Eye (tissue), 1 donor: ENCODE measurements at regions not wholly inside any gene's neighbourhood (a gene's known extent, or its start where the extent isn't known, plus 50 kb on each side); places are given as distances from the start of the nearest gene placed in this dataset.
"Not testable (repeated sequence)": the region's sequence is repeated elsewhere in the genome, so short reads cannot be mapped to it uniquely, and the experiment has no call there.

Experiments
- DNase-seq: peaks from one replicate; pipeline ENCODE4 v3.0.0-alpha.2; 2015

- peak; percentile 23 for DNase-seq
Measured at GRCh38 chr1:61028136-61028535, 54.2 kb upstream of the NFIA start.

- DNase-seq = not testable (repeated sequence)
Measured at GRCh38 chr1:61018068-61018467, 64.3 kb upstream of the NFIA start.

- no peak for DNase-seq
Measured at GRCh38 chr1:61017651-61018050, 64.7 kb upstream of the NFIA start.

DNA sequence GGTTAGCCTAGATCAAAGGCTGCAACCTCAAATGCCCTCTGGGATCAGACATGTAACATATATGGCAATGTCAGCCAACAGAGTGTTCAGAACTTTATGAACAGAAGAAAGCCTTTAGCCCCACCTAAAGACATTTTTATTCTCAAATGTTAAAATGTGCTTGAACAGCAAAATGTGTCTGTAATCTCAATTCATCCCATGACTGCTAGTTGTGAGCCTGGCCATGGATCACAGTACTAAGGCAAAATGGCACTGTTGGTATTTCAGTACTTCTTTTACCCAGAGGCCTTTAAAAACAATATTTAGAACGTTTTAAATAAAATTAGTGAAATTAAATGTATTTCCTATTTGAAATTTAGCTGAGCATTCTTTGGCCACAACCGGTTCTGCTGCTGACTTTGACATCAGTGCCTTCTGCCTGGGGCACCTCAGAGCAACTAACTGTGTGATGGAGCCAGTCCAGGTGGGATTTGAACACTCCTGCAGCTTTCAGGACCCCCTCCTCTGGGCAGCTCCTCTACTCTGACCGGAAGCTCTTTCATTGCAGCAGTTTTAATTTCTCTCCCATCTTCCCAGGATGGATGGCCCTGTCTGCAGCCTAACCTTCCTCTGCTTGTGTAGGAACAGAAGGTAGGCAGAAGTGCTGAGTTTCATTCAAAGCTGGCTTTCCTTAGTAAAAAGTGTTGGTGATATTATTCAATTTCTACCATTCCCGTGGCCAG, 68.3 kb upstream of the NFIA start:
- no peak for DNase-seq

DNA sequence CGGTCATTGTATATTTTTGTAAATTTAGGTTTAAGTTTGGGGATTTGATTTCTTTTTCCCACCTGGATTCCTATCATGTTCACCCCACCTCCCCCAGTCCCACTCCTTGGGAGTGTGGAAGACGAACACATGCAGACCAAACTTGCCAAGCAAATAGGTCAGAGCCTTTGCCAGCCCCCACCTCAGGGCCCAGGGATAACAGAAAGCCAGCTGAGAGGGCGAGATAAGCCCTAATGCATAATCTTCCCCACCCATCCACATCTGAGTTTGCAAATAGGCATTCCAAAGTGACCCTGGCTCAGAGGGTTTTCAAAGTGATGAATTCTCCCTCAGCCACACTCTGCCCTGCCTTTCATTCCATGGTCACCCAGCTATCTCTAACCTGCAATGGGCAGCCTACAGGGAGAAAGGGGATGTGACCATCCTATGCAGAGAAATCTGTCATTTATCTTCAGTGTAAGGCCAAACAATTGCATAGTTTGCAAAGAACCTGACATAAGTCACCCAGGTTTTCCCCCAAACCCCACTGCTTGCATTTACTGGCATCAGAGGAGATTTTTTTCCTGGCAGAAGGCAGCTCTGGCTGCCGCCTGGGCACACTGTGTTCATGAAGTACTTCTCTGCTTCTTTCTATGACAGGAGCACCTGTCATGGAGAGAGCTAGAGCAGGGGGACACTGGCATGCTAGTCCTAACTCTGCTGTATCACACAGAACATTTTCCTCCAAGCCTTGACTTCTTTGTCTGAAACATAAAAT, 69.0 kb upstream of the NFIA start:
- DNase-seq = no peak

- no peak for DNase-seq
Measured at GRCh38 chr1:61012341-61012761, 70.0 kb upstream of the NFIA start.

- no peak for DNase-seq
Measured at GRCh38 chr1:61011561-61012263, 70.6 kb upstream of the NFIA start.

DNA sequence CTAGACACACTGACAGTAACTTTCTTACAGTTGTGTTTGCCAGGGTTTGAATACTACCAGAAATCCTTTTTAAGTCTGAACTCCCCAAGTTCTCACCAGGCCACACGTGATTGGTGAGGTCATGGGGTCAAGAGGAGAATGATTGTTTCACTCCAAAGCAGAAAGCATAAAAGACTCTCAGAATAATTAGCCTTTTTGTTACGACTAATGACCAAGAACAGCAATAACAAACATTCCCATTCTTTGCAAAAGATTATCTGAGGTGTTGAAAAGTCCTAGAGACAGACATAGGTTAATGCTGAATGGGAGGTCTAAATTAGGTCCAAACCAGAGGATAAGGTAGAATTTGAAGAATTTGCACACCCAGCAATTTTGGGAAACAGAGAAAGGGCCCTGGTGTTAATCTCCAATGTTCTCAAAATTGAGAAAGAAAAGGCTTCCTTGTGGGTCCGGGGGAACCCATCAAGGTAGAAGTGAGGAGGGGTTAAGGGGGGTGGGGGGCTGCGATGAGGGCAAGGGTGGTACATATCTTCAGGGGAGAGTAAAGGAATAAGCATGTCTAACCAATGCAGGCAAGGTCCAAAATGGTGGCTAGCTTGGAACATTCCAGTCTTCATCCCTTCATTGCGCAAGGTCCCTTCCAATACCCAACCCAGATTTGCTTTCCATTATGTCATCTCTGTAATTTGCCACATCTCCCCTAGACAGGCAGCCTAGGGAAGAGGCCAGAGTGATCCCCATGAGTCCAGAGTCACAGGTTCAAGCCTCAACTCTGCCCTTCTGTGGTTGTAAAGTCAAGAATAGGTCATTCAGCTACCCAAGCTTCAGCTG, 74.6 kb upstream of the NFIA start:
- no peak for DNase-seq

DNA sequence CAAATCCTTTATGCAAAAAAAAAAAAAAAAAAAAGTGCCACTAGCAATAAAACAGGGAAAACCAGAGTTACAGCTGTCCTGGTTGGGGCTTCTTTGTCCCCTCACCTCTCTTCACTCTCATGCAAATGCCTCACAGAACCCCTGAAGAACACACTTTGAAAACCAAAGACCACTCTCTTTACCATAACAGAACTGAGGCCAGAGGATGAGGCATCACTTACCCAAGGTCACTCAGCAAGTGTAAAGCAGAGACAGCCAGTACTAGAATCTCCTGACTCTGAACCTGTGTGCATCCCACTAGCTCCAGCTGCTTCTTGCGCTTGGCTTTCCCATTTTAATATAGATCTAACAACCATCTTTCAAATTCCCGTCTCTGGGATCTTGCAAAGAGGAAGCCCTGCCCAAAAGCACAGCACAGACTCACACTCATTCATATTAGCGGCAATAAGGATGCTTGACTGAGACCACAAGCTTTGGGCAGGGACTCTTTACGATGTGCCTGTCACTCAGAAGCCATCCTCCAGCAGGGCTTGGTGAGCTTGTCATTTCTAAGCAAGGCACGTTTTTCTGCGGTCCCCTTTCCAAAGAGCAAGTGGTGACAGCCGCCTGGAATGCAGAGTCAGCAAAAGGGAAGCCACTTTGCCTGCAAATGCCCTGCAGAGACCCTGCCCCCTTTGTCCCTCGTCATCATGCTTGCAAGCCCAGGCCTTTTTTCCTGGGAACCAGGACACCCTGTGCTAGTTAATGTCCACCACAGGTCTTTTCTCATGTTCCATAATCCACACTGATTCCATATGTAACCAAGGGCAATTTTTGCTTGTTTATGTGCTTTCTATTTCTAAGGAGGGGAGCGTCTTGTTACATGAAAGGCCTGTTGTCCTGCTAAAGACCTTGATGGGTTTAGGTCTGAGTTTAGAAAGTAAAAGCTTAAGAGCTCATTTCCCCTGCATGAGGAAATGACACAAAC, 76.5 kb upstream of the NFIA start:
- peak; percentile 75 for DNase-seq

- DNase-seq = peak; percentile 10
Measured at GRCh38 chr1:61004262-61005003, 77.9 kb upstream of the NFIA start.

- DNase-seq = no peak
Measured at GRCh38 chr1:61000327-61000726, 82.0 kb upstream of the NFIA start.

GRCh38 chr1:60998786-60999185, 83.6 kb upstream of the NFIA start:
- no peak for DNase-seq

DNA sequence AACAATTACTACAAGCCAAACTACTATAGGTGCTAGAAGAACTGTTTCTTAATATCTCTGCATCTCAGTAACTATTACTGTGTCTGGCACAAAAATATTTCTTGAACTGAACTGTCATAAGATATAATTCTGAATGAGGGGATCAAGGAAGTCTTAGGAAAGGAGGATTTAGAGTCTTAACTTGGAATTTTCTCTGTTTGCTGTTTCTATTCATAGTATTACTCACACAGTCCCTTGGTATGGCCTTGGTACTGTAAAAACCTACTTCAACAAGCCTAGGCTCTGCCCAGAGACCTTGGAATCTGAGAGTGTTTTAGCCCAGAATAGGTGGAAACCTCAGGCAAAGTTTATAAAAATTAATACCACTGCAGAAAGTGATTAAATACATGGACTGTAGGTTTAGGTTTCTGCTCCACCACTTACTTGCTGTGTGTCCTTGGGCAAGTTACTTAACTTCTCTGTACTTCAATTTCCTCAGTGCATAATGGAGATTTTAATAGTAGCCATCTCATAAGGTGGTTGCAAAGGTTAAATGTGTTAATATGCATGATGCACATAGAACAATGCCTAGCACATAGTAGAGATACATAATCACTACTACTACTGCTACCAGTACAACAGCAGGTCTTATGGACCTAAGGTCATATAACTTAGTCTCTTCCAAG, 87.4 kb upstream of the NFIA start:
- DNase-seq = no peak

GRCh38 chr1:60994369-60994768, 88.0 kb upstream of the NFIA start:
- DNase-seq = no peak

DNA sequence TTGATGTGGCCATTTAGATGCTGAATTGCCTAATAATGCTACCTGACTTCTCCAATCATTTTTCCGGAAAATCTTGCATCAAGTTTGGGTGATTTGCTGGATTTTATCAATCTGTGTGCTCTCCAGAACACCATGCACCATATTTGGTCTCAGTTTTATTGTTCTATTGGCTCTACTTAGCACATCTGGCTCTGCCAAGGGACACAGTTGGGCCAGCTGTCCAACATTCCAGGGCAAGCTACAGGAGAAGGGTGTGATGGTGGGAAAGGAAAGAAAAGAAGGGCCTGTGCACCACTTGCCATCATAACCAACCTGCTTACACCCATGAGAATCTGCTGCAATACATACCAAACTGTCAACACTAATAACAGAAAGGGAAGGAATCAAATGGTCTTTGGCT, 90.2 kb upstream of the NFIA start:
- no peak for DNase-seq

GRCh38 chr1:60990714-60991090, 91.7 kb upstream of the NFIA start:
- DNase-seq = peak; percentile 67

DNA sequence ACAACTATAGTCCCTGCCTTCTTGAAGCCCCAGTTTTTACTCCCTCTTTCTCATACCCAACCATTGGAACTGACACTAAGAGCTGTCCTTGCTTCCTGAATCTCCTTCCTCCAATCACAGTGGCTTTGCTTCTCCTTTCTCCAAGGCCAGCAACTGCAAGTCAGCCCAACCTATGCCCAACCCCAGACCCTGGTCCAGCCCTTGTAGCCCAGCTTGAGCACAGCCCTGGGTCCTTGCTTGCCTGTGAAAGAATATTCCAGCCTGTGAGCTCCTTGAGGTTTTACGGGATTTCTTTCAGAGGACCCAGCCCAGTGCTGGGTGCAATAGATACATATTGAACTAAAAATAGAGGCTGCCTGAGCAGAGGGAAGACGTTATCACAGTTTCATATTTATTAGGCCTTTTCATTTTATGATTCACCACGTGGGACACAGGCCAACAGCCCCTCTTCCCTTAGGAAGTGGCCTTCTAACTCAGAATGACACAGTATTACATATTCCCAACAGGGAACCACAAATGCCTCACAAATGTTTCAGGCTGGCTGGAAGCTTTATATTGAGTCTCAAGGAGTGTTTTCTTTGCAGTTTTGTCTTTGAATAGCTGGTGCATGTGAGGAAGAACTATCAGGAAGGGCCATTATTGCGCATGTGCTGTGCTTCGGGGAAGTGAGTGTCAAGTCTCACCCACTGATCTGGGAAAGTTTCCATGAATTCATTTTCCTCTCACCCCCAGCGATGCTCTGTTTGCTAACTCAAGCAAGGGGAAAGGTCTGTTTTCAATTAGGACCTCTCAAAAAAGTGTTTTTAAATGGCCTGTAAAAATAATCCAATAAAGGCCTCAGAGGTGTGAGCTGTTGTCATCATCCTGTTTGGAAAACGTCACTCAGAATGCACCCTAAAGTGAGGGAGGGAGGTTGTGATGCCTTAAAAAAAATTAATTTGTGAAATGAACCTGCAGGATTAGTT, 92.3 kb upstream of the NFIA start:
- DNase-seq = peak; percentile 78

GRCh38 chr1:60988891-60989290, 93.5 kb upstream of the NFIA start:
- DNase-seq = no peak

DNA sequence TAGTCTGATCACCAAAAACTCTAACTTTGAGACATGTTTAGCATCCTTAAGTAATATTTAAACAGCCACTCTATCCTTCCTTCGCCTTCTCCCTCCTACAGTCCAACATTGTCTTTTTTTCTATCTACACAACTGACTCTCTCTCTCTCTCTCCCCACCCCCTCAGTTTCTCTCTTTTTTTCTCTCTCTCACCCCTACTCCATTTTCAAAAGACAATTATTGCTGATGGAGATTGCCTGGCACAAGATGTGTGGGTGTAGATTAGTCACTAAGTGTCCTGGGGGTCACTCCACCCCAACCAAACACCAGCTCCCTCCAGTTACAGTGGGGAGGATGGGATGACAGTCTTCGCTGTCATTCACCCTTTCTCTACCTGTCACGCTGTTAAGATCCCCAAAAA, 94.5 kb upstream of the NFIA start:
- DNase-seq = no peak
